Fibroblast of pulmonary artery (primary cell): ENCODE measurements at regions not wholly inside any gene's neighbourhood (a gene's known extent, or its start where the extent isn't known, plus 50 kb on each side); places are given as distances from the start of the nearest gene placed in this dataset.

Experiments
- DNase-seq: peaks from one replicate; pipeline ENCODE4 v3.0.0-alpha.2; 2010; ENCODE audit warnings: low read depth
- H3K4me3 ChIP-seq: replicated peaks from 2 replicates; pipeline ENCODE4 v1.5.1; 2011; ENCODE audit warnings: low read depth, mild to moderate bottlenecking, control low read depth, low read length, moderate library complexity
- TF ChIP-seq, protein P1 (sequence below): IDR thresholded peaks from 2 replicates; pipeline ENCODE4 v1.5.1; 2011; ENCODE audit warnings: mild to moderate bottlenecking, control low read depth, low read length, inconsistent platforms; ENCODE audit errors: missing control alignments

DNA sequence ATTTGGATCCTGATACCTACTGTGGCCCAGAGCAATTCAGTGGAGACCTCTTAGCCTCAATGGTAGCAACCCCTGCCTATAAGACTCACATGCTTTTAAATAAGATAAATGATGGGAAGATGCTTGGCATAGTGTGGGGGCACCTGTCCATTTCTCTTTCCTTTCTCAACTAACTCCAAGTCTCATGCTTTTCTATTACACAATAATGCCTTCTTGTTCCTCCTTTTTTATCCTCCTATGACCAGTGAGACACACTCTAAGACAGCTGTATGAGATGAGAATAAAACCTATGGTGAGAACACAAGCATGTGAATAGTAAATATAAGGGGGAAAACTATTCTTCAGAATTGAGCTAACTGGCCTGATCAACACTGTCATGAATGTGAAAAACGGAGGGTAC is 147.0 kb upstream of the STXBP5 start:
- no peak overlapping the region for H3K4me3 ChIP-seq
- DNase-seq: no peak
- TF ChIP-seq, protein P1, sequence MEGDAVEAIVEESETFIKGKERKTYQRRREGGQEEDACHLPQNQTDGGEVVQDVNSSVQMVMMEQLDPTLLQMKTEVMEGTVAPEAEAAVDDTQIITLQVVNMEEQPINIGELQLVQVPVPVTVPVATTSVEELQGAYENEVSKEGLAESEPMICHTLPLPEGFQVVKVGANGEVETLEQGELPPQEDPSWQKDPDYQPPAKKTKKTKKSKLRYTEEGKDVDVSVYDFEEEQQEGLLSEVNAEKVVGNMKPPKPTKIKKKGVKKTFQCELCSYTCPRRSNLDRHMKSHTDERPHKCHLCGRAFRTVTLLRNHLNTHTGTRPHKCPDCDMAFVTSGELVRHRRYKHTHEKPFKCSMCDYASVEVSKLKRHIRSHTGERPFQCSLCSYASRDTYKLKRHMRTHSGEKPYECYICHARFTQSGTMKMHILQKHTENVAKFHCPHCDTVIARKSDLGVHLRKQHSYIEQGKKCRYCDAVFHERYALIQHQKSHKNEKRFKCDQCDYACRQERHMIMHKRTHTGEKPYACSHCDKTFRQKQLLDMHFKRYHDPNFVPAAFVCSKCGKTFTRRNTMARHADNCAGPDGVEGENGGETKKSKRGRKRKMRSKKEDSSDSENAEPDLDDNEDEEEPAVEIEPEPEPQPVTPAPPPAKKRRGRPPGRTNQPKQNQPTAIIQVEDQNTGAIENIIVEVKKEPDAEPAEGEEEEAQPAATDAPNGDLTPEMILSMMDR: no peak

DNA sequence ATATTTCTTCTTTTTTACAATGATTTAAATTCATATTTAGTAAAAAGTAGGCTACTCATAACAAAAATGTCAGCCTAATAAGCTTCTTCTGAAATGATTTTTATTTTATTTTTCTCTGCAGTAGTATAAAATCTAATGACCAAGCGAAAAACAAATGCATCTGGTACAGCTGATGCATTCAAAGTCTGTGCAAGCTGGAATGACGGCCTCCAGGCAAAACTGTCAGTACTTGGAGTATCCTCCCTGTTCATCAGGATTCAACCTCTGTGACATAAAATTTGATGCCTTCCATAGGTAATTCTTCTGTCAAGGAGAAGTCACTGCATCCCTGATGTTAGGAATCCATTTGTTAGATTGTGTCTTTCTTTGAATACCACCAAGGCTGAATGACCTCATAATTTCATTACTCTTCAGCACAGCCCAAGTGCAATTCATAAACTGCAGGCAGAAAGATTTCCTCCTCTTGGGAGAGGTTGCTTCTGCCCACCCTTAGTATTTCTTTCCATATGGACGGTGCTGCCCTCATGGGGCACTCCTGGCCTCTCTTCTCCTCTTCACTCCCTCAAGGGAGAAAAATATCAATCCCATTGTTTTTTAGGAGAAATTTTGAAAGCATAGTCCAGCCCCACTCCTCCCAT is 146.4 kb upstream of the STXBP5 start:
- TF ChIP-seq, protein P1: no peak
- no peak overlapping the region for H3K4me3 ChIP-seq
- DNase-seq: no peak

DNA sequence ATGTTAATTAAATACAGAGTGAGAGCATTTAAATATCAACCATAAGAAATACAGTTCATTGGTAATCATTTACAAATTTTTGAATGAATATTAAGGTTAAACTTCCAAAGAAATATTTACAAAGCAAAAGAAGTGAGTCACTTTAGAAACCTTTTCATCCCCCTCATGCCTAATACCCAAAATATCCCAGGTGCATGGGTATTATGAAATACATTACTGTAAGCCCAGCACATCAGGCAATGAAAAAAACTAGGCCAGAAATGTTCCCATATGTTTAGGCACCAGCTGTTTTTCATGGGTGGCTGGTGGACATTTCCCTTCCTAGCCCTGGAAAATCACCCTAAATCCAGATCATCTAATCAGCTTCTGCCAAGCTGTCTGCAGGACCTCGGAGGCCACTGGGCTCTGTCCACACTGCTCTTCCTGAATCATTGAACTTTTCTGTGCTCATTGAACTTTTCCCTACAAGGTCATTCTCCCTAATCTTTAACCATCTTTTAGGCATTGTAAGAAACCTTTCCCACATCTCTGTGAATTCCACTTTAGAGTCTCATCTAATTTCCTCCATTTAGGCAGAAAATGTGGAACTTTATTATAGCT is 145.3 kb upstream of the STXBP5 start:
- DNase-seq: no peak
- no peak overlapping the region for H3K4me3 ChIP-seq
- TF ChIP-seq, protein P1: no peak

DNA sequence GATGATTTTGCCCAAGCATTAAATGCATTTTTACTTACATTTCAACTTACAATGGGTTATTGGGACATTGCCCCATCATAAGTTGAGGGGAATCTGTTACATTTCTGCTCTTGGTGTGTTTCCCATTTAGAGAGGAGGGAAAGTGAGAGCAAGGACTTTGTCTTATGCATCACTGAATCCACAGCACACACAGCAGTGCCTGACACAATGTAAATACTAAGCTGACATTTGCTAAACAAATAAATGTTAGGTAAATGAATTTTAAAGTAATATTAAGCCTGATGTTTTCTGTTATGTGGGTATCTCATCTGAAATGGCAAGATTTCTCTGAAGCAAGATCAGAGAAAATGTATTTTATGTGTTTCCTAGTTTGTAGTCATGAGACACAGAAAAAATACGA is 143.6 kb upstream of the STXBP5 start:
- TF ChIP-seq, protein P1: no peak
- H3K4me3 ChIP-seq: no peak overlapping the region
- DNase-seq: no peak

DNA sequence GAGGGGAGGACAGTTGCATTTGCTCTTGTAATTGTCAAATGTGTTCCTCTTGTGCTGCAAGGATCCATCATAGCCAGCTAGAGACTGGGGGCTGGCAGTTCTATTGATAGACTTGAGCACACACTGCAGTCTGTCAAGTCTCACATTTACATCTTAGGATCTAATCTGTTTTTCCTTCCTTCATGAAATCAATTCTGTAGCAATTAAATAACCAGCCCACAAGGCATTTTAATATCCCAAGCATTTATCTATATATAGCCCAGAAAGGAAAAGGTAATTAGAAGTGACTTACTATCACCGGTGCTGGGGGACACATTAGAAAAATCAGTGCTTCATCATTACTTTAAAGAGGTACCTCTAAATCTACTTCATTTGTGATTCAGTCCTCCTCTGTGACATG is 143.0 kb upstream of the STXBP5 start:
- TF ChIP-seq, protein P1: no peak
- no peak overlapping the region for H3K4me3 ChIP-seq
- DNase-seq: no peak

DNA sequence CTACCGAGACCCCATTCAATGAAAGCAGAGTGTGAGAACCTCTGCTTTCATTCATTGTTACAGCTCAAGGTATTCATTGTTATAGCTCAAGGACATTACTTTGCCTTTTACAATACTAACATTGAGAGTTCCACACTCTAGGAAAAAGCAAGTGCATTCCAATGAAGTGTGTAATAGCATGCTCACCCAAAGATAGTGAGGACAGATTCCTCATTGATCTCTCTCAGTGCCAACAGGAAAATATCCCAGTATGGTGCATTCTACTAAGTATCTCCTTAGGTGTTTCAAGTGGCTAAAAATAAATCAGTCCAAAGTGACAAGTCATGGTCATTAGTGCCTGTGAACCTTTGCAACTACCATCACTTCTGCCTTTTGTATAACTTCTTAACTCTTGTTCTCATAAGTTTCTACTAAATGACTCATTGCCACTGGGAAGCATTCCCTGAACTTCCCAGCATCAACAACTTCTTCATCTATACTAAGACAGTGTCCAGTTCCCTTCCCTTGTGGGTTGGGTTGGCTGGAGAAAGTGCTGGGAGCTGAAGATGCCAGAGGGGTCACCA is 140.7 kb upstream of the STXBP5 start:
- TF ChIP-seq, protein P1: no peak
- no peak overlapping the region for H3K4me3 ChIP-seq
- DNase-seq: peak; percentile 75
